HG03378 (cell line): ENCODE measurements at regions not wholly inside any gene's neighbourhood (a gene's known extent, or its start where the extent isn't known, plus 50 kb on each side); places are given as distances from the start of the nearest gene placed in this dataset.
"Not testable (repeated sequence)": the region's sequence is repeated elsewhere in the genome, so short reads cannot be mapped to it uniquely, and the experiment has no call there.

ENCODE experiments used
- ATAC-seq: cut with Tn5 transposase; IDR thresholded peaks from one replicate; pipeline ENCODE4 v1.9.1; 2021; ENCODE audit warnings: mild to moderate bottlenecking, moderate library complexity; ENCODE audit not compliant: unreplicated experiment

GRCh38 chr6:870096-870495, 177.2 kb upstream of the EXOC2 start:
- ATAC-seq = no peak

GRCh38 chr6:868201-868600, 175.3 kb upstream of the EXOC2 start:
- no peak for ATAC-seq

GRCh38 chr6:867378-867777, 174.4 kb upstream of the EXOC2 start:
- ATAC-seq = no peak

- ATAC-seq = no peak
These were observed 173.4 kb upstream of the EXOC2 start for GRCh38 chr6:866316-866715.

- no peak for ATAC-seq
These were observed 172.9 kb upstream of the EXOC2 start for GRCh38 chr6:865846-866245.

- ATAC-seq = no peak
These were observed 170.9 kb upstream of the EXOC2 start for GRCh38 chr6:863831-864230.

GRCh38 chr6:863127-863526, 170.2 kb upstream of the EXOC2 start:
- ATAC-seq = not testable (repeated sequence)

GRCh38 chr6:859936-860335, 167.0 kb upstream of the EXOC2 start:
- ATAC-seq = no peak

GRCh38 chr6:854406-855118, 161.6 kb upstream of the EXOC2 start:
- ATAC-seq = no peak

GRCh38 chr6:852216-852615, 159.3 kb upstream of the EXOC2 start:
- not testable (repeated sequence) for ATAC-seq

GRCh38 chr6:849075-849506, 156.2 kb upstream of the EXOC2 start:
- ATAC-seq = no peak

GRCh38 chr6:845566-845965, 152.6 kb upstream of the EXOC2 start:
- no peak for ATAC-seq

- no peak for ATAC-seq
These were observed 152.2 kb upstream of the EXOC2 start for GRCh38 chr6:845101-845500.

GRCh38 chr6:842141-842540, 149.2 kb upstream of the EXOC2 start:
- ATAC-seq = no peak

GRCh38 chr6:841569-841968, 148.6 kb upstream of the EXOC2 start:
- no peak for ATAC-seq

- ATAC-seq = no peak
These were observed 146.3 kb upstream of the EXOC2 start for GRCh38 chr6:839201-839600.

- no peak for ATAC-seq
These were observed 144.4 kb upstream of the EXOC2 start for GRCh38 chr6:837380-837779.

GRCh38 chr6:836276-836853, 143.4 kb upstream of the EXOC2 start:
- ATAC-seq = no peak

GRCh38 chr6:835476-836160, 142.7 kb upstream of the EXOC2 start:
- ATAC-seq = peak; percentile 80

GRCh38 chr6:834866-835265, 141.9 kb upstream of the EXOC2 start:
- ATAC-seq = no peak

GRCh38 chr6:834190-834589, 141.3 kb upstream of the EXOC2 start:
- ATAC-seq = no peak

- ATAC-seq = not testable (repeated sequence)
These were observed 139.9 kb upstream of the EXOC2 start for GRCh38 chr6:832804-833203.
